ENCODE measurements at regions not wholly inside any gene's neighbourhood (a gene's known extent, or its start where the extent isn't known, plus 50 kb on each side); places are given as distances from the start of the nearest gene placed in this dataset.
"Not testable (repeated sequence)": the region's sequence is repeated elsewhere in the genome, so short reads cannot be mapped to it uniquely, and the experiment has no call there.

DNA sequence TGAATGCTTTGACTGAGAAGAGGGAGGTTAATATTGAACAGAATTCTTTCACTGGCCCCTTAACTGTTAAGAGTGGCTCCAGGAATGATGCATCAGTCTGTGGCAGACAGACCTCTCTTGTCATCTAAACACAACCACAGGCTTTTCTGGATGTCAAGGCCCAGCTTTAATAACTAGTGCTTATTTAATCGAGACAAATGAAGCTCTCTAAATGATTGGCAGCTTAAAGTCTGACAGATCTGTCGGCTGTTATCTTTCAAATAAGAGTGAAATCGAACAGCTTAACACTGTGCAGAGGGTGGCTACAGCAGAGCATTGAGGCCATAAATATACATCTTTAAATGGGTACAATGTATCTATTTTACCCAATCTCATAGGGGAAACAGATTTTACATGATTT, 500.8 kb upstream of the PABPC4L start:
- no peak for DNase-seq (ENCODE audit: low spot score)

DNA sequence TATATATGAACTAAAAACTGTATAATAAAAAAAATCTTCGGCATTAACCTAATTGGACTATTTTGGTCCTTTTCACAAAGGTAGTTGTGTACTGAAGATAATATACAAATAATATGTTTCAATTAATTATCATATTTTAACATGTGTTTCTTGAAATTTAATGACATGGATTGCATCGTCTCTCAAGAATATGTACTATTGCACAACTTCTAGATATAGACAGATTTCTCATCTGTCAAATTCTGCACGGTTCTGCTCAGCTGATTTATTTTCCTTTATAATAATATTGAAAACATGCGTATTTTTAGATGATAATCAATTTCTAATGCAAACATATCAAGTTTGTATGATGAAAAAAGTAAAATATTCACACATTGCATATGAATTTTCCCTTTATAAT, 498.7 kb upstream of the PABPC4L start:
- DNase-seq (ENCODE audit: low spot score): no peak

DNA sequence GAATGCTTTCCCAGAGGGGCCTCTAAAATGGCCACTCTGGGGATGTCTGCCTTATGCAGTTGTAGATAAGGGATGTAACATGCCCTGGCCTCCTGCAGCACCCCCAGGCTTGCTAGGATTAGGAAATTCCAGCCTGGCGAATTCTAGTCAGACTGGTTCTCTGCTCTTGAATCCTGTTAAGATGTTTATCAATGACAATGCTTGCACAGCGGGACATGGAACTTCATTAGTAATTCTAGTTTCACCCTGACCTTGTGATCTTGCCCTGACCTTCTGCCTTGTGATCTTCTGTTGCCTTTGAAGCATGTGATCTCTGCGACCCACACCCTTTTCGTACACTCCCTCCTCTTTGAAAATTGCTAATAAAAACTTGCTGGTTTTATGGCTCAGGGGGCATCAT, 497.2 kb upstream of the PABPC4L start:
- DNase-seq (ENCODE audit: low spot score): not testable (repeated sequence)

GRCh38 chr4:134695433-134695832, 493.8 kb upstream of the PABPC4L start:
- DNase-seq (ENCODE audit: low spot score): no peak

DNA sequence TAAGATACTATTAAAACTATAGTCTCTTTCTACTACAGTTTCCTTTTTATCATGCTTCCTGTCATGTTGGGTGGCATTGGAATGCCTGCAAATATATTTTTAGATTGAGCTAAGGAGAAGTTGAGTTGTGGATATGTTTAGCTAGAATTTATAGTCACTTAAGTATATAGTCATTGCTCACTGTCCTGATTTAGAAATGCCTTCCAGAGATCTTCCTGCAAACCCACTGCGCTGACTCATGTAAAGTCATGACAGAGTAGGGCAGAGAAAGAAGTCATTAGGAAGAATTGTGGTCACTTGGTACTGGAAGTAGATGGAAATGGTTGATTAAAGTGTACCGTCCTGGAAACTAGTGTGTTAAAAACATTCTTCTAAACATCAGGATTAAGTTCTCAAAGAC, 490.3 kb upstream of the PABPC4L start:
- DNase-seq (ENCODE audit: low spot score): no peak

DNA sequence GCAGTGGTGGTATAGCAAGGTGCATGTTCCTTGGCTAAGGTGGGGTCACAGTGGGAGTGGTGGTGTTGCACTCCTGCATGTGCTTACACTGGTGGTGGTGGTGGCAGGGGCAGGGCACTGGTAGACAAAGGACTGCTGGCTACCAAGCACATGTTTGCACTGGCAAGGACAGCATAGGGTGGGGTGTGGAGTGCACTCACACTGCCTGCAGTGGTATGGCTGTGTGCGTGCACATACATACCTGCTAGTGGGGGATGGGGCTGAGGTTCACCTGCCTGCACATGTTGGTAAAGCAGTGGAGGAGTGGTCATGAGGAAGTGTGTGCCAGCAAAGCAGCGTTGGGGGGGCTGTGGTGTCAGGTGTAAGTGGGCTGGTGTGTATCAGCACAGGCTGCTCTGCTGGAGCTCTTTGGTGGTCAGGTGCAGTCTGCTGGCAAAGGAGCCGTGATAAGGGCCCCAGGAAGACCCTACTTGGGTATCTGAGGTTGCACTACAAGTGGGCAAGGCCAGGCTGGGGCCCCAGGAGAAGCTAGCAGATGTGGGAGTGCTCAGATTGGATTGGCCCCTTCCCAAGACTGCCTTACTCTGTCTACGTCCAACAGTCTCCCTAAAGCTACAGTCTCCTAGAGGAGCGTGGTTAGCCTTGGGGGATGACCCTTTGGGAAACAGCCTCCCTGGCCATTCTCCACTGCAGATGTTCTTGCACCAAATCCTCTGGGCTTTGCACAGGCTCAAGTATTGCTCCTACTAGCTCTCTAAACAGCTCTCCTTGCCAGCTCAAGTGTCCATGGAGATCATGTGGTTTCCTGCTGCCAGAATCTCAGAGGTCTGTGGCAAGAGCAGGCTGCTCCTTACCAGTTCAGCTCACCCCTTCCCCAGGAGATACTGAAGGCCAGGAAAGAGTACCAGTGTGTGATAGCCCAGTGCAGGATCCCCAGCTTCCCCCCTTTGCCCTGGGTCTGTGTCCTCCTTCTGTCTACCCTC, 486.3 kb upstream of the PABPC4L start:
- no peak for DNase-seq (ENCODE audit: low spot score)

DNA sequence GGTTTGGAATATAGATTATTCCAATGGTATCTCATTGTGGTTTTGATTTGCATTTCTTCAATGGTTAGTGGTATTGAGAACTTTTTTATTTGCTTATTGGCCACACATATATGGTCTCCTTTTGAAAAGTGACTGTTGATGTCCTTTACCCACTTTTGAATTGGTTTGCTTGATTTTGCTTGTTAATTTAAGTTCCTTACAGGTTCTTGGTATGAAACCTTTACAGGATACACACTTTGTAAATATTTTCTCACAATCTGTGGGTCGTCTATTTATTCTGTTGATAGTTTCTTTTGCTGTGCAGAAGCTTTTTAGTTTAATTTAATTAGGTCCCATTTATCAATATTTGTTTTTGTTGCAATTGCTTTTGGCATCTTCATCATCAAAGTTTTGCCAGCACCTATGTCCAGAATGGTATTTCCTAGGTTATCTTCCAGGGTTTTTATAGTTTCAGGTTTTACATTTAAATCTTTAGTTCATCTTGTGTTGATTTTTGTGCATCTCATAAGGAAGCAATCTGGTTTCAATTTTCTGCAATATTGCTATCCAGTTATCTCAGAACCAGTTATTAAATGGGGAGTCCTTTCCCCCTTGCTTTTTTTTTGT, 475.7 kb upstream of the PABPC4L start:
- DNase-seq (ENCODE audit: low spot score): no peak

- no peak for DNase-seq (ENCODE audit: low spot score)
These were observed 466.6 kb upstream of the PABPC4L start for GRCh38 chr4:134668237-134668636.

GRCh38 chr4:134666640-134667039, 465.1 kb upstream of the PABPC4L start:
- DNase-seq (ENCODE audit: low spot score): no peak

DNA sequence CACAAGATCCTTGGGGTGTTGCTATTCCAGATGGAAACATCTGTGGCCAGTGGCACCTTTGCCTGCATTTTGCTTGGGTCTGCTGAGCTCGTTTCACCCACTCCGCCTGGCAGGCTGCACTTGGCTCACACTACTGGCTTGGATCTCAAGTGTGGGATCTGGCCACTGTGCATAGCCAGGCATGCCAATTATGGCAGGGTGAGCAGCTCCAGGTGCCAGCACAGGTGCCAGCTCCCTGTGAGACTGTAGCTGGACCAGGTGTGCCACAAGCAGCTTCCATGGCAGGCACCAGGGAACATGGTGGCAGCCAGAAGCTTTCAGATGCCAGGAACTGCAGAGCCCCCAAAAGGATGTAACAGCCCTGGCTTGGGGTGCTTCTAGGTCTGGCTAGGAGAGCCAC, 463.8 kb upstream of the PABPC4L start:
- DNase-seq (ENCODE audit: low spot score): no peak

DNA sequence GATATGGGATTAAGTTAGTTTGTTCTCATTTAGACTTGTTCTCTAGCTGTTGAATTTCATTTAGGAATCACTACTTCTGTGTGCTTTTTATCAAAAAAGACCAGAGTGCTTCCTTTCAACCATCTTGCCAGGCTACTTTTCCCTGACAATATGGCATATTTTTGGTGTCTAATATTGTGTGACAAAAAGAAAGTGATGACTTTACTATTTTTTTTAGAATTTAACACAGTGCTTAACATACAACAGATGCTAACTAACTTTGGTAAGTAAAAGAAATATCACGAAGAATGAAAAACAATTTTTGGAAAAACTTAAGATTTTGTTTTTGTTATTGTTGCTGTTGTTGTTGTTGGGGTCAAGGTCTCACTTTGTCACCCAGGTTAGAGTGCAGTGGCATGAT, 462.2 kb upstream of the PABPC4L start:
- DNase-seq (ENCODE audit: low spot score): no peak

DNA sequence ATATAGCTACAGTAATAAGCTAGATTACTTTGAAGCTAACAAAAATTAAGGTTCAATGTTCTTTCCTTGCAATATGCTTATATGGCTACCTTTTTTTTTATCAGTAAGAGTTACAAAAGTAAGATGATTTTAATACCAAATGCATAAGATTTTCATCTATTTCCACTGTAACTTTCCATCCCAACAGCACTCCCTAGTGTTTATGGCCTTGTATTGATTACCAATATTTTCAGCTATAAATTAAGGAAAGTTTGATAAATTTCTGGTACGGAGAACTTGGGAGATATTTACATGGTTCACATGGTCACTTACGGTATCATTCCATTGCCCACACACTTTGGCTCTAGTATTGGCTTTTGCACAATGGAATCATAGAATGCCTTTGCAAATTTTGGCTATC, 448.9 kb upstream of the PABPC4L start:
- no peak for DNase-seq (ENCODE audit: low spot score)

GRCh38 chr4:134645778-134646177, 444.2 kb upstream of the PABPC4L start:
- no peak for DNase-seq (ENCODE audit: low spot score)

GRCh38 chr4:134636338-134637051, 434.9 kb upstream of the PABPC4L start:
- no peak for DNase-seq (ENCODE audit: low spot score)

- no peak for DNase-seq (ENCODE audit: low spot score)
These were observed 432.7 kb upstream of the PABPC4L start for GRCh38 chr4:134634301-134634700.

DNA sequence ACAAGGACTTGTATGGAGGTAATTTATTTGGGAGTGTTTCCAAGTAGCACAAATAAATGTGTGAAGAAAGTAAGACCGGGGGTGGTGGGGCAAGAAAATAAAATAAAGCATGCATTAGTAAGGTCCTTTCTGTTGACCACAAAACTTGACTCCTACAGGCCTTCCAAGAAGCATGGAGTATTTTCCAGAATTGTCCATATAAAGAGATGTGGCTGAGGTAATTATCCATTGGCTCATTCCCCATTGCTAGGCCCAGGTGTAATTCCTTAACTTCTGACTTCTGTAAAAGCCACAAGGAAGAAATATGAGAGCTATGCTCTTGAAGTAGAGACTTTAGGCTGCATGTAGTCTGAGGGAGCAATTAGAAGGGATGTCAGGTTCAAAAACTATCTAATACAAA, 430.5 kb upstream of the PABPC4L start:
- no peak for DNase-seq (ENCODE audit: low spot score)

DNA sequence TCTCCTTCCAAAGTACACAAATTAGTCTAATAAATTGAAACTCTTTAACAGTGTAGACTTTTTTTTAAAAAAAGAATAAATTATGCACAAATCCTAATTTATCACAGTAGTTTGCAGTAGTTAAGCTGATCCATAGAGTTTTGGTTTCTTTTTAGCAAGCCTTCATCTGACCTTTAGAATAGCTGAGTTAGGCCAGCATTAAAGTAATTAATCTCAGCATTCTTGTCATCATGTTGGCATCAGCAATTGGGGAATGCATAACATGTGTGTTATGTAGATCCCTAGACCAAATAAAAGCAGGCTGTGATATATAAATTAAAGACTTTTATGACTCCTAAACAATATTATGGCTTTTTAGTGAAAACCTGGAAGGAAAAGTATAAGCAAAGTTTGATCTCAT, 426.5 kb upstream of the PABPC4L start:
- DNase-seq (ENCODE audit: low spot score): no peak

DNA sequence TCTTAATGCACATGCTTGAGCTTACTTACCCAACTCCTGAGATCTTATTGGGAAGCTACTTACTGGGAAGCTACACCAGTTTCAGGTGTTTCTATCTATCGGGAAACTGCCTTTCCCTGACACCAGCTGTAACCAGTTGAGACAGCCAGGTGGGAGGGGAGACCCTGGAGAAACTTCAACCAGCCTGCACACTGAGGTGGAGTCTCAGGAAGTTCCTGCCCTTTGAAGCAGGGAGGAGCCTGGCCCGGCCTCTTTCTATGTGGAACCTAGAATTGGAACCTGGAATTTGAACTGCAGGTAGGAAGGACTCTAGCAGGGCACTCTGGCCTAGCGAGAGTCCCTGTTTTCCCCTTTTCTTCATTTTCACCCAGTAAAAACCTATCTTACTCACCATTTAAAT, 425.8 kb upstream of the PABPC4L start:
- no peak for DNase-seq (ENCODE audit: low spot score)

GRCh38 chr4:134624365-134624764, 422.8 kb upstream of the PABPC4L start:
- no peak for DNase-seq (ENCODE audit: low spot score)

DNA sequence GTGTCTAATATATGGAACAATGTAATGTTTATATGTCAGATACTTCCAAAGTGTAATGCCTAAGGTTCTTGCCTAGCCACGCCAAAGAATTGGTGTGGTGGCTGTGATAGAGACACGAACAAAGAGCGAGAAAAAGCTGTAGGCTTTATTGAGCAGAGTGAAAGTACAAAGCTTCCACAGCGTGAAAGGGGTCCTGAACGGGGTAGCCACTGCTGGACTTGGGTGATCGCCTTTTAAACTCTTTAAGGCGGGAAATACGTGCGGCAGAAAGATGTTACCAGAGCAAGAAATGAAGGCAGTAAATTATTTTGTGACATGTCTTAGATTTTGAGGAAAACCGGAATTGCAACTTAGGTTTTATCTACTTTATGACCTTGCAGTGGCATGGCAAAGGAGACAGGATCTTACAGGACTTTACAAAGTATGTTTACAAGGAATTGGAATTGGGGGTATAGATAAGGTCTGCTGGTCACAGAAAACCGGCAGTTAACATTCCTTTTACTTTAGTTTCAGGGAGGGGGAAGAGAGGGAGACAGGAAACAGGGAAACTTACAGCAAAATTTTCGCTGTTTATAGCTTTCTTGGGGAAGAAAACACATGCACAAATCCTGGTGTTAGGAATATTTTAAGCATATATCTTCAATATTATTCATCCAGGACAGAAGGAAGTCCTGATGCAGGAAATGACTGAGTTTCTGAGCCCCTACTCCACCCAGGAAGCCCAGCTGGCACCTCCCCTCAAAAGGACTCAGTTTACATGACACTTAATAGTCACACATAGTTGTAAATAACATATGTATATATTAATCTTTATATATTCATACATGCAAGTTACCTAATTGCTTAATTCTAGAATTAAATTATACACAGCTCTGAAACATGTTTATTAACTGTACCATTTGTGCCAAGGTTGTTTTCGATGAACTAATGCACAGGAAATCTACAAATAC, 421.3 kb upstream of the PABPC4L start:
- DNase-seq (ENCODE audit: low spot score): not testable (repeated sequence)

DNA sequence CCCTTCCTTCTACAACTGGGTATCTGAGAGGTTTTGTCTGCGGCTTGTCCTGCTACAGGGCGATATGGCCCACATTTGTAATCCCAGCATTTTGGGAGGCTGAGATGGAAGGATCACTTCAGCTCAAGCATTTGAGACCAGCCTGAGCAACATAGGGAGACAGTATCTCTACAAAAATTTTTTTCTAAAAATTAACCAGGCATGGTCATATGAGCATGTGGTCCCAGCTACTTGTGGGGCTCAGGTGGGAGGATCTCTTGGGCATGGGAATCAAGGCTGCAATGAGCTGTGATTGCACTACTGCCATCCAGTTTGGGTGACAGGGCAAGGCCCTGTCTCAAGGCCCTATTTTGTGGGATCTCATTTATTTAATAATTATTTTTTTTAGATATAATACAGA, 420.6 kb upstream of the PABPC4L start:
- no peak for DNase-seq (ENCODE audit: low spot score)

- not testable (repeated sequence) for DNase-seq (ENCODE audit: low spot score)
These were observed 420.1 kb upstream of the PABPC4L start for GRCh38 chr4:134621715-134622114.

Data from AG08396 (cell line).